GM12878 (cell line): ENCODE measurements at regions not wholly inside any gene's neighbourhood (a gene's known extent, or its start where the extent isn't known, plus 50 kb on each side); places are given as distances from the start of the nearest gene placed in this dataset.

Experiments used
- ATAC-seq: fragments of 200-7000 bp; cut with Tn5 transposase; 3 replicates; pipeline ENCODE4 v1.9.1; 2020; ENCODE audit warnings: mild to moderate bottlenecking, moderate library complexity
- BruUV-seq: library from RNA; stranded (reverse); fragments of 400-500 nt; replicated peaks from 2 replicates; lab custom pipeline; 2021; lab: Mats Ljungman, UMichigan
- CTCF ChIA-PET: fragments of 300-600 bp; sonication (Branson Sonifier 250); formaldehyde crosslinking; extraction: SDS; loops from one replicate; lab custom pipeline; 2021; ENCODE audit warnings: inconsistent platforms; lab: Yijun Ruan, JAX
- POLR2A ChIA-PET: fragments of 350-600 bp; formaldehyde crosslinking; extraction: SDS; loops from one replicate; lab custom pipeline; 2021; ENCODE audit warnings: inconsistent platforms; lab: Charles Lee
- RAD21 ChIA-PET: fragments of 300-600 bp; sonication (Branson Sonifier 250); formaldehyde crosslinking; loops from one replicate; lab custom pipeline; 2023; ENCODE audit warnings: antibody characterized with exemption; ENCODE audit not compliant: unreplicated experiment; lab: Charles Lee
- SMC1A ChIA-PET: fragments of 300-600 bp; sonication (Branson Sonifier 250); formaldehyde crosslinking; loops from one replicate; lab custom pipeline; 2023; ENCODE audit not compliant: unreplicated experiment, uncharacterized antibody; lab: Charles Lee
- DNase-seq: peaks from one replicate; pipeline ENCODE4 v3.0.0-alpha.2; 2011; ENCODE audit warnings: low read depth, low spot score
- FAIRE-seq: peaks from 3 replicates; lab custom pipeline; 2011; peaks lifted over from hg19 to GRCh38; lab: Jason Lieb, UNC
- H2AFZ ChIP-seq: 2 replicates; pipeline ENCODE4 v1.6.0; 2011; ENCODE audit warnings: low read depth, low read length, control low read depth; ENCODE audit not compliant: control insufficient read depth
- H3K27ac ChIP-seq: 2 replicates; pipeline ENCODE4 v1.5.1; 2011; ENCODE audit warnings: control low read depth; ENCODE audit not compliant: control insufficient read depth, insufficient read depth
- H3K27me3 ChIP-seq, 2 experiments: replicated peaks in 1 of 2; 2 replicates each; pipeline versions ENCODE4 v1.6.0 to v1.6.1; 2011; ENCODE audit warnings: low read length in 1 of 2; ENCODE audit not compliant: control insufficient read depth in 2 of 2, insufficient read depth in 2 of 2
- H3K36me3 ChIP-seq, 2 experiments: 2 replicates each; pipeline ENCODE4 v1.5.1; 2011; ENCODE audit warnings: low read length in 1 of 2; ENCODE audit not compliant: control insufficient read depth in 2 of 2, insufficient read depth in 2 of 2
- H3K4me1 ChIP-seq: 2 replicates; pipeline ENCODE4 v1.6.1; 2011; ENCODE audit warnings: mild to moderate bottlenecking, low read length, moderate library complexity, mixed read lengths; ENCODE audit not compliant: control insufficient read depth, insufficient read depth
- H3K4me2 ChIP-seq: 2 replicates; pipeline ENCODE4 v1.6.0; 2011; ENCODE audit warnings: control low read depth; ENCODE audit not compliant: control insufficient read depth, insufficient read depth
- H3K4me3 ChIP-seq: fragments of 200-600 bp; sonication (generic); 2 replicates; pipeline ENCODE4 v1.5.1; 2016
- H3K79me2 ChIP-seq: 2 replicates; pipeline ENCODE4 v1.6.0; 2011; ENCODE audit warnings: low read length; ENCODE audit not compliant: control insufficient read depth, insufficient read depth
- H3K9ac ChIP-seq: 2 replicates; pipeline ENCODE4 v1.8.0; 2011; ENCODE audit warnings: low read length, control low read depth, mixed read lengths; ENCODE audit not compliant: control insufficient read depth, insufficient read depth
- H3K9me3 ChIP-seq: replicated peaks from 3 replicates; pipeline ENCODE4 v1.5.1; 2011; ENCODE audit warnings: mild to moderate bottlenecking, low read length; ENCODE audit not compliant: control insufficient read depth, insufficient read depth
- H4K20me1 ChIP-seq: 2 replicates; pipeline ENCODE4 v1.6.0; 2011; ENCODE audit not compliant: control insufficient read depth, insufficient read depth
- ATF7 ChIP-seq: fragments of 450-650 bp; IDR thresholded peaks from 2 replicates; pipeline ENCODE4 v1.6.1; 2016; ENCODE audit warnings: low read depth, mild to moderate bottlenecking
- CBX5 ChIP-seq: sonication (generic); IDR thresholded peaks from 2 replicates; pipeline ENCODE4 v1.6.1; 2016; ENCODE audit warnings: low read depth, moderate library complexity, mild to moderate bottlenecking, inconsistent platforms
- EGR1 ChIP-seq, 2 experiments: IDR thresholded peaks; 1 replicate in 1 of 2; 2 replicates in 1 of 2; pipeline ENCODE4 v1.6.1; 2011 to 2012; ENCODE audit warnings: low read depth in 2 of 2, low read length in 2 of 2, borderline replicate concordance in 1 of 2, mild to moderate bottlenecking in 1 of 2, moderate library complexity in 1 of 2
- GABPA ChIP-seq: IDR thresholded peaks from 2 replicates; pipeline ENCODE4 v1.6.1; 2014; ENCODE audit warnings: antibody characterized with exemption, low read depth, mild to moderate bottlenecking, inconsistent platforms
- NR2C2 ChIP-seq: IDR thresholded peaks from 2 replicates; pipeline ENCODE4 v1.6.1; 2011; ENCODE audit warnings: borderline replicate concordance, low read depth; ENCODE audit not compliant: control insufficient read depth, insufficient read length
- NR2F1 ChIP-seq: fragments of 450-650 bp; conservative IDR thresholded peaks from 2 replicates; pipeline ENCODE4 v1.6.1; 2017; ENCODE audit warnings: mild to moderate bottlenecking
- TCF12 ChIP-seq: IDR thresholded peaks from 2 replicates; pipeline ENCODE4 v1.6.1; 2011; ENCODE audit warnings: low read depth, mild to moderate bottlenecking, low read length
- ZNF384 ChIP-seq: IDR thresholded peaks from 2 replicates; pipeline ENCODE4 v1.6.1; 2012; ENCODE audit warnings: low read depth, mild to moderate bottlenecking, low read length, improper control_type of control experiment, borderline replicate concordance
- WGBS: methylation state at CpG from one replicate; pipeline ENCODE4 v1.1.6; 2016; ENCODE audit warnings: low lambda C conversion rate; ENCODE audit not compliant: insufficient replicate concordance, insufficient coverage; ENCODE audit errors: missing lambda C conversion rate; 5-methylcytosine and 5-hydroxymethylcytosine counted together
- in situ Hi-C: fragments of 300-500 bp; cut with MboI; formaldehyde crosslinking; loops from 9 replicates; pipeline ENCODE4 v1.14.3; 2018; ENCODE audit warnings: mixed read lengths
- intact Hi-C: fragments of 100-400 bp; cut with micrococcal nuclease; formaldehyde crosslinking; loops from one replicate; pipeline ENCODE4 v1.14.2; 2022; ENCODE audit not compliant: unreplicated experiment
- TF ChIP-seq, protein P1 (sequence below): IDR thresholded peaks from 2 replicates; pipeline ENCODE4 v1.6.1; 2012; ENCODE audit warnings: low read depth, low read length, improper control_type of control experiment

- no peaks in the 10 kb centered on the region for H3K36me3 ChIP-seq
- POLR2A ChIA-PET: no interaction called here
- no peak for ATAC-seq
- H4K20me1 ChIP-seq: no peaks in the 10 kb centered on the region
- RAD21 ChIA-PET: no interaction called here
- DNase-seq: no peak
- in situ Hi-C loops: no loop called here
- no peak overlapping the region for H3K9ac ChIP-seq
- H3K9me3 ChIP-seq: no peaks in the 10 kb centered on the region
- H3K27me3 ChIP-seq: no peaks in the 10 kb centered on the region
- no peak for FAIRE-seq
- H3K4me3 ChIP-seq: no peak overlapping the region
- intact Hi-C loops: no loop called here
- no peaks in the 10 kb centered on the region for H3K4me1 ChIP-seq
- H2AFZ ChIP-seq: no peak overlapping the region
- WGBS: 36% methylated on average over 4 of the region's 4 CpGs
- H3K27ac ChIP-seq: no peak overlapping the region
- SMC1A ChIA-PET: no interaction called here
- BruUV-seq: no TSS peak
- no peaks in the 10 kb centered on the region for H3K79me2 ChIP-seq
- no peak overlapping the region for H3K4me2 ChIP-seq
- CTCF ChIA-PET: no interaction called here
- TF ChIP-seq EGR1 (IDR thresholded peaks at IDR 0.05; ENCODE audit: borderline replicate concordance in 1 of 2, low read depth in 2 of 2, low read length in 2 of 2) (no peak), NR2C2 (no peak), GABPA (no peak), TCF12 (no peak), NR2F1 (no peak), CBX5 (no peak), ZNF384 (no peak), ATF7 (no peak)
- TF ChIP-seq, protein P1, sequence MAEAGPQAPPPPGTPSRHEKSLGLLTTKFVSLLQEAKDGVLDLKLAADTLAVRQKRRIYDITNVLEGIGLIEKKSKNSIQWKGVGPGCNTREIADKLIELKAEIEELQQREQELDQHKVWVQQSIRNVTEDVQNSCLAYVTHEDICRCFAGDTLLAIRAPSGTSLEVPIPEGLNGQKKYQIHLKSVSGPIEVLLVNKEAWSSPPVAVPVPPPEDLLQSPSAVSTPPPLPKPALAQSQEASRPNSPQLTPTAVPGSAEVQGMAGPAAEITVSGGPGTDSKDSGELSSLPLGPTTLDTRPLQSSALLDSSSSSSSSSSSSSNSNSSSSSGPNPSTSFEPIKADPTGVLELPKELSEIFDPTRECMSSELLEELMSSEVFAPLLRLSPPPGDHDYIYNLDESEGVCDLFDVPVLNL: no peak
These were observed 72.8 kb downstream of the DUSP6 start for GRCh38 chr12:89279499-89279898.
